GM19468 (cell line): ENCODE measurements at regions not wholly inside any gene's neighbourhood (a gene's known extent, or its start where the extent isn't known, plus 50 kb on each side); places are given as distances from the start of the nearest gene placed in this dataset.

Experiments used
- ATAC-seq: cut with Tn5 transposase; IDR thresholded peaks from one replicate; pipeline ENCODE4 v1.9.1; 2021; ENCODE audit warnings: mild to moderate bottlenecking, moderate library complexity, moderate number of reproducible peaks; ENCODE audit not compliant: unreplicated experiment; ENCODE audit errors: extremely low read depth

DNA sequence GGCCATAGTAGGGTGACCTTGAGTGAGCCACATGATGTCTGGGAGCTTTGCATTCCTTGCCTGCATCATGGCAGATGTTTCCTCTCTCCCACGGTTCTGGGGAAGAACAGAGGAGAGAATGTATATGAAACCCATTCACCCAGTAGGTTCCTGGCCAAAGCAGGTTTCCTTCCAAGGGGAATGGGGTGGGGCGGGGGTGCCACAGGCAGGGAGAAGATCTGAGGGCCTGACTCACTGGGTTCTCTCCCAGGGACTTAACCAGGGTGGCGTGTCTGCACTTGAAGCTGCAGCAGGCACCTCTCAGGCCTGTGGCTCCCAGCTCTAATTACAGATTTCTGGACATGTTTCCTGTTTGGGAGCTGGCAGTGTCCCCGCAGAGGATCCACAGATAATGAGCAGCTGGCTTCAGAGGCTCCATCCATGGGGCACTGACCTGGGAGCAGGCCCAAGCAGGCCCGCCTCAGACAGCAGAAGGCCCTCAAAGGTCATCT lies 50.2 kb upstream of the ZMIZ1 start:
- no peak for ATAC-seq
